ENCODE measurements at regions not wholly inside any gene's neighbourhood (a gene's known extent, or its start where the extent isn't known, plus 50 kb on each side); places are given as distances from the start of the nearest gene placed in this dataset.
"Not testable (repeated sequence)": the region's sequence is repeated elsewhere in the genome, so short reads cannot be mapped to it uniquely, and the experiment has no call there.

- TF ChIP-seq MAX (IDR thresholded peaks at IDR 0.05; ENCODE audit: low read depth, low read length) (no peak), CTCF (IDR thresholded peaks at IDR 0.05; ENCODE audit: low read depth, low read length) (no peak)
- H3K4me3 ChIP-seq (ENCODE audit: low read depth, low read length), result no peak overlapping the region
- no peak for DNase-seq (ENCODE audit: low read depth)
Measured at GRCh38 chrX:4579480-4579879, 866.0 kb upstream of the PRKX start.

GRCh38 chrX:4572691-4573090, 859.2 kb upstream of the PRKX start:
- H3K4me3 ChIP-seq (ENCODE audit: low read depth, low read length), result no peak overlapping the region
- DNase-seq (ENCODE audit: low read depth), result no peak
- no peak for TF ChIP-seq MAX (IDR thresholded peaks at IDR 0.05; ENCODE audit: low read depth, low read length)
- no peak for TF ChIP-seq MYC (IDR thresholded peaks at IDR 0.05; ENCODE audit: low read depth, low read length)
- TF ChIP-seq CTCF (IDR thresholded peaks at IDR 0.05; ENCODE audit: low read depth, low read length), result no peak
- TF ChIP-seq POLR2A (IDR thresholded peaks at IDR 0.05; ENCODE audit: extremely low read depth, insufficient read length), result no peak

GRCh38 chrX:4570151-4570550, 856.7 kb upstream of the PRKX start:
- TF ChIP-seq CTCF (IDR thresholded peaks at IDR 0.05; ENCODE audit: low read depth, low read length) (no peak), MYC (IDR thresholded peaks at IDR 0.05; ENCODE audit: low read depth, low read length) (no peak), POLR2A (IDR thresholded peaks at IDR 0.05; ENCODE audit: extremely low read depth, insufficient read length) (no peak), MAX (IDR thresholded peaks at IDR 0.05; ENCODE audit: low read depth, low read length) (no peak)
- H3K4me3 ChIP-seq (ENCODE audit: low read depth, low read length), result no peak overlapping the region
- DNase-seq (ENCODE audit: low read depth), result no peak

- H3K4me3 ChIP-seq (ENCODE audit: low read depth, low read length), result no peak overlapping the region
- DNase-seq (ENCODE audit: low read depth), result no peak
- no peak for TF ChIP-seq CTCF (IDR thresholded peaks at IDR 0.05; ENCODE audit: low read depth, low read length)
- TF ChIP-seq POLR2A (IDR thresholded peaks at IDR 0.05; ENCODE audit: extremely low read depth, insufficient read length), result no peak
- no peak for TF ChIP-seq MAX (IDR thresholded peaks at IDR 0.05; ENCODE audit: low read depth, low read length)
- TF ChIP-seq MYC (IDR thresholded peaks at IDR 0.05; ENCODE audit: low read depth, low read length), result no peak
Measured at GRCh38 chrX:4560192-4560591, 846.7 kb upstream of the PRKX start.

- DNase-seq (ENCODE audit: low read depth), result peak; percentile 11
- H3K4me3 ChIP-seq (ENCODE audit: low read depth, low read length), result no peak overlapping the region
- TF ChIP-seq CTCF (IDR thresholded peaks at IDR 0.05; ENCODE audit: low read depth, low read length) (peak; percentile 29), POLR2A (IDR thresholded peaks at IDR 0.05; ENCODE audit: extremely low read depth, insufficient read length) (no peak)
Measured at GRCh38 chrX:4550018-4550417, 836.6 kb upstream of the PRKX start.

- peak; percentile 51 for DNase-seq (ENCODE audit: low read depth)
Measured at GRCh38 chrX:4547213-4547836, 833.9 kb upstream of the PRKX start.

GRCh38 chrX:4546178-4546577, 832.7 kb upstream of the PRKX start:
- H3K4me3 ChIP-seq (ENCODE audit: low read depth, low read length); DNase-seq (ENCODE audit: low read depth): not testable (repeated sequence)

More at GRCh38 chrX:4547213-4547836, 833.9 kb upstream of the PRKX start:
- no peak overlapping the region for H3K4me3 ChIP-seq (ENCODE audit: low read depth, low read length)
- TF ChIP-seq MYC (IDR thresholded peaks at IDR 0.05; ENCODE audit: low read depth, low read length), result no peak
- TF ChIP-seq POLR2A (IDR thresholded peaks at IDR 0.05; ENCODE audit: extremely low read depth, insufficient read length), result no peak
- peak; percentile 76 for TF ChIP-seq CTCF (IDR thresholded peaks at IDR 0.05; ENCODE audit: low read depth, low read length)
- 0 out of 2 replicates have a peak, but pooled peaks have one; percentile 19 for TF ChIP-seq MAX (IDR thresholded peaks at IDR 0.05; ENCODE audit: low read depth, low read length)
